ENCODE measurements at regions not wholly inside any gene's neighbourhood (a gene's known extent, or its start where the extent isn't known, plus 50 kb on each side); places are given as distances from the start of the nearest gene placed in this dataset.

DNA sequence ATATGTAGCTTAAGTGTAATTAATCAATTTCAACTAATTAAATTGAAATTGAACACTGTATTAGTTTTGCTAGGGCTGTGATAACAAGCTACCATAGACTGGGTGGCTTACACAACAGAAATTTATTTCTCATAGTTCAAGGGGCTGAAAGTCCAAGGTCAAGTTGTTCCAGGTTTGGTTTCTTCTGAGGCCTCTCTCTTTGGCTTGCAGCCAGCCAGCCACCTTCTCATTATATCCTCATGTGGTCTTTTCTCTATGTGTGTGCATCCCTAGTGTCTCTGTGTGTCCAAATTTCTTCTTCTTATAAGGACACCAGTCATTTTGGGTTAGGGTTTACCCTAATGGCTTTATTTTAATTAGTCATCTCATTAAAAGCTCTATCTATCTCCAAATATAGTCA, 611.7 kb downstream of the UTRN start:
- no peak overlapping the region for H3K4me3 ChIP-seq (ENCODE audit: low read depth, low read length)
- no peaks in the 10 kb centered on the region for H3K36me3 ChIP-seq (ENCODE audit: control insufficient read depth, insufficient read depth, low read length)
- H3K27me3 Mint-ChIP-seq (ENCODE audit: insufficient read depth, unreplicated experiment), result no peaks in the 10 kb centered on the region
- no peak overlapping the region for H3K4me3 Mint-ChIP-seq (ENCODE audit: unreplicated experiment)
- no peak for DNase-seq
- TF ChIP-seq, protein P1, sequence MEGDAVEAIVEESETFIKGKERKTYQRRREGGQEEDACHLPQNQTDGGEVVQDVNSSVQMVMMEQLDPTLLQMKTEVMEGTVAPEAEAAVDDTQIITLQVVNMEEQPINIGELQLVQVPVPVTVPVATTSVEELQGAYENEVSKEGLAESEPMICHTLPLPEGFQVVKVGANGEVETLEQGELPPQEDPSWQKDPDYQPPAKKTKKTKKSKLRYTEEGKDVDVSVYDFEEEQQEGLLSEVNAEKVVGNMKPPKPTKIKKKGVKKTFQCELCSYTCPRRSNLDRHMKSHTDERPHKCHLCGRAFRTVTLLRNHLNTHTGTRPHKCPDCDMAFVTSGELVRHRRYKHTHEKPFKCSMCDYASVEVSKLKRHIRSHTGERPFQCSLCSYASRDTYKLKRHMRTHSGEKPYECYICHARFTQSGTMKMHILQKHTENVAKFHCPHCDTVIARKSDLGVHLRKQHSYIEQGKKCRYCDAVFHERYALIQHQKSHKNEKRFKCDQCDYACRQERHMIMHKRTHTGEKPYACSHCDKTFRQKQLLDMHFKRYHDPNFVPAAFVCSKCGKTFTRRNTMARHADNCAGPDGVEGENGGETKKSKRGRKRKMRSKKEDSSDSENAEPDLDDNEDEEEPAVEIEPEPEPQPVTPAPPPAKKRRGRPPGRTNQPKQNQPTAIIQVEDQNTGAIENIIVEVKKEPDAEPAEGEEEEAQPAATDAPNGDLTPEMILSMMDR (IDR thresholded peaks at IDR 0.05; ENCODE audit: insufficient read depth in 1 of 2, low read depth in 1 of 2, low read length in 1 of 2, severe bottlenecking in 1 of 2, unreplicated experiment in 1 of 2), result no peak
- H3K9me3 Mint-ChIP-seq (ENCODE audit: unreplicated experiment), result no peaks in the 10 kb centered on the region
- H3K9me3 ChIP-seq, result no peaks in the 10 kb centered on the region; the same call in 1 of the 2 replicates
- peaks cover 16% of the 10 kb centered on the region for H3K4me1 Mint-ChIP-seq (ENCODE audit: low read depth, unreplicated experiment)
- intact Hi-C loops (cut with micrococcal nuclease; ENCODE audit: unreplicated experiment), result no loop called here
- peaks cover 5% of the 10 kb centered on the region for H3K36me3 Mint-ChIP-seq (ENCODE audit: insufficient read depth, unreplicated experiment)
- ChIA-PET CTCF (no interaction called here), POLR2A (no interaction called here)
- no peak overlapping the region for H3K27ac Mint-ChIP-seq (ENCODE audit: unreplicated experiment)
- BruUV-seq (replicated peaks), result no TSS peak
- no peaks in the 10 kb centered on the region for H3K27me3 ChIP-seq (replicated peaks; ENCODE audit: control insufficient read depth, insufficient read depth, low read length)
- peaks cover 8% of the 10 kb centered on the region; the same call in 1 of the 2 replicates for H3K4me1 ChIP-seq

DNA sequence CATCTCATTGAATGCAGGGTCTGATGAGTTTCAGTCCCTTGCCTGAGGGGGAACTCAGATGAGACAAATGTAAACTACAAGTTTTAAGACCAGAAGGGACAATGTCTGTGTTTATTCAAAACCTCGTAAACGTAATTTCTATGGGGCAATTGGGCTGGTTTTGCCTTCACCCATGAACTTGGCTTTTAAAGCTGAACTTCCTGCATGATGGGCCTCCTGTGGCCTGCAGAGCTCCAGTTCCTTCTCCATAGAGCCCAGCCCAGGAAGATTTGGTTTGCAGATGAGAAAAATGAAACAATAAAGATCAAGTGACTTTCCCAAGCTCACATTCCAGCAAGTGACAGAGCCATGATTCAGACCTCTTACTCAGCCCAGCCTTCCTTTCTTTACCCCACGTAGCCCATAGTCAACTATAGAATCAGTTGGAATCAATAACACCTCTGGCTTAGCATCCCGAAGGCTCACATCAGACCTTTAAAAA, 612.3 kb downstream of the UTRN start:
- POLR2A ChIA-PET, result no interaction called here
- no TSS peak for BruUV-seq (replicated peaks)

DNA sequence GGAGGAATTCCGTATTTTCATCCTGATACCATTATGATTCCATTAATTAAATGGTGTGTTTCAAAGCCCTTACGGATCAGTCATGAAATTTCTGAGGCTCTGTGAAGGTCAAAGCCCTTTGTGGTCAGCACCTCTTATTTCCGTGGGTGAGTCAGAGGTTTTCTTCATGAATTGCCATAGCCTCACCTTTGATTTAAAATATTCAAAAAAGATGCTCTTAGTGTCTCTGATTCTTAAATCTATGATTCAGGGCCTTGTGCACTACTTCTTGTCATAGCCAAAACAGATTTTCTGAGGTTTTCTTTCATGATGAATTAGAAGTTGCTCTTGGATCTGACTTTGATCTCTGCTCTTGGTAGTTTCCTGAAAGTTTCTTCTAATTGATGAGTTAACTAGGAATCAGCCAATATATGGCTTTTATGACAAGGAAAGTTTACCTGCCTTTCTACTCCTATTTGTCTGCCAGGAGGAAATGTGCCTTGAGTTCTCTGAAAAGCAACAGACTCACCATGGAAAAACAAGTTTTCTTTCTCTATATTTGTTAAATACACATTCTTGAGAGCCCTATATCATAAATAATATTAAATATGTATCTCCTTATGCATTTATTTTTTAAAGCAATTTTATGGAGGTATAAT, 613.0 kb downstream of the UTRN start:
- Mint-ChIP-seq H3K27me3 (ENCODE audit: insufficient read depth, unreplicated experiment) (no peaks in the 10 kb centered on the region), H3K36me3 (ENCODE audit: insufficient read depth, unreplicated experiment) (no peaks in the 10 kb centered on the region), H3K9me3 (ENCODE audit: unreplicated experiment) (peaks cover 7% of the 10 kb centered on the region), H3K27ac (ENCODE audit: unreplicated experiment) (no peak overlapping the region), H3K4me3 (ENCODE audit: unreplicated experiment) (no peak overlapping the region), H3K4me1 (ENCODE audit: low read depth, unreplicated experiment) (peaks cover 11% of the 10 kb centered on the region)
- Histone ChIP-seq H3K27me3 (replicated peaks; ENCODE audit: control insufficient read depth, insufficient read depth, low read length) (no peaks in the 10 kb centered on the region), H3K9me3 (no peaks in the 10 kb centered on the region; the same call in 1 of the 2 replicates), H3K4me1 (peaks cover 8% of the 10 kb centered on the region; the same call in 1 of the 2 replicates), H3K36me3 (ENCODE audit: control insufficient read depth, insufficient read depth, low read length) (no peaks in the 10 kb centered on the region), H3K4me3 (ENCODE audit: low read depth, low read length) (no peak overlapping the region)
- BruUV-seq (replicated peaks), result no TSS peak
- intact Hi-C loops (cut with micrococcal nuclease; ENCODE audit: unreplicated experiment), result no loop called here
- TF ChIP-seq, protein P1 (IDR thresholded peaks at IDR 0.05; ENCODE audit: insufficient read depth in 1 of 2, low read depth in 1 of 2, low read length in 1 of 2, severe bottlenecking in 1 of 2, unreplicated experiment in 1 of 2), result no peak
- CTCF ChIA-PET, result no interaction called here
- POLR2A ChIA-PET, result no interaction called here
- no peak for DNase-seq

More for the DNA sequence above, 612.3 kb downstream of the UTRN start:
- no peaks in the 10 kb centered on the region for H3K27me3 ChIP-seq (replicated peaks; ENCODE audit: control insufficient read depth, insufficient read depth, low read length)
- no peaks in the 10 kb centered on the region; the same call in 1 of the 2 replicates for H3K9me3 ChIP-seq
- Mint-ChIP-seq H3K4me3 (ENCODE audit: unreplicated experiment) (no peak overlapping the region), H3K27ac (ENCODE audit: unreplicated experiment) (no peak overlapping the region), H3K36me3 (ENCODE audit: insufficient read depth, unreplicated experiment) (peaks cover 5% of the 10 kb centered on the region), H3K27me3 (ENCODE audit: insufficient read depth, unreplicated experiment) (no peaks in the 10 kb centered on the region), H3K9me3 (ENCODE audit: unreplicated experiment) (no peaks in the 10 kb centered on the region), H3K4me1 (ENCODE audit: low read depth, unreplicated experiment) (peaks cover 16% of the 10 kb centered on the region)
- intact Hi-C loops (cut with micrococcal nuclease; ENCODE audit: unreplicated experiment), result no loop called here
- no peak overlapping the region for H3K4me3 ChIP-seq (ENCODE audit: low read depth, low read length)
- TF ChIP-seq, protein P1 (IDR thresholded peaks at IDR 0.05; ENCODE audit: insufficient read depth in 1 of 2, low read depth in 1 of 2, low read length in 1 of 2, severe bottlenecking in 1 of 2, unreplicated experiment in 1 of 2), result no peak
- DNase-seq, result no peak
- H3K36me3 ChIP-seq (ENCODE audit: control insufficient read depth, insufficient read depth, low read length), result no peaks in the 10 kb centered on the region
- H3K4me1 ChIP-seq, result peaks cover 8% of the 10 kb centered on the region; the same call in 1 of the 2 replicates
- CTCF ChIA-PET, result no interaction called here
